IMR-90 (cell line): ENCODE measurements at regions not wholly inside any gene's neighbourhood (a gene's known extent, or its start where the extent isn't known, plus 50 kb on each side); places are given as distances from the start of the nearest gene placed in this dataset.

ENCODE experiments used
- ATAC-seq: fragments of 200-7000 bp; cut with Tn5 transposase; 2 replicates; pipeline ENCODE4 v1.9.1; 2020; ENCODE audit warnings: low read depth, mild to moderate bottlenecking, moderate library complexity
- BruUV-seq: library from RNA; stranded (reverse); fragments of 400-500 nt; replicated peaks from 2 replicates; lab custom pipeline; 2021; lab: Mats Ljungman, UMichigan
- CTCF ChIA-PET: fragments of 300-600 bp; formaldehyde crosslinking; extraction: SDS; loops from one replicate; lab custom pipeline; 2021; ENCODE audit warnings: antibody characterized with exemption; lab: Yijun Ruan, JAX
- POLR2A ChIA-PET: fragments of 300-600 bp; sonication (Branson Sonifier 250); formaldehyde crosslinking; loops from one replicate; lab custom pipeline; 2022; ENCODE audit warnings: antibody characterized with exemption; ENCODE audit not compliant: unreplicated experiment; lab: Charles Lee
- DNase-seq: peaks from one replicate; pipeline ENCODE4 v3.0.0; 2013
- H2AFZ ChIP-seq: replicated peaks from 2 replicates; pipeline ENCODE3; 2013; ENCODE audit warnings: low read length, mild to moderate bottlenecking; ENCODE audit not compliant: poor library complexity
- H2AK5ac ChIP-seq: 2 replicates; pipeline ENCODE4 v1.6.1; 2013; ENCODE audit warnings: low read depth, low read length, inconsistent platforms
- H2AK9ac ChIP-seq: replicated peaks from 2 replicates; pipeline ENCODE3; 2013; ENCODE audit warnings: mild to moderate bottlenecking, low read depth, low read length, moderate library complexity; ENCODE audit not compliant: poor library complexity
- H2BK120ac ChIP-seq: 2 replicates; pipeline ENCODE4 v1.6.1; 2013; ENCODE audit warnings: low read depth, low read length, inconsistent platforms
- H2BK15ac ChIP-seq: 3 replicates; pipeline ENCODE4 v1.6.1; 2013; ENCODE audit warnings: low read depth, low read length, inconsistent platforms
- H2BK20ac ChIP-seq: 2 replicates; pipeline ENCODE4 v1.6.1; 2013; ENCODE audit warnings: low read depth, mild to moderate bottlenecking, inconsistent platforms, low read length, moderate library complexity
- H2BK5ac ChIP-seq: 2 replicates; pipeline ENCODE4 v1.6.1; 2013; ENCODE audit warnings: mild to moderate bottlenecking, low read depth, low read length, inconsistent platforms; ENCODE audit not compliant: poor library complexity, severe bottlenecking
- H3K14ac ChIP-seq: replicated peaks from 2 replicates; pipeline ENCODE4 v1.6.1; 2013; ENCODE audit warnings: low read depth, low read length, inconsistent platforms
- H3K18ac ChIP-seq: 2 replicates; pipeline ENCODE4 v1.6.1; 2013; ENCODE audit warnings: low read depth, low read length, control low read depth
- H3K23ac ChIP-seq: 2 replicates; pipeline ENCODE4 v1.6.1; 2013; ENCODE audit warnings: low read depth, low read length, inconsistent platforms
- H3K27ac ChIP-seq: 2 replicates; pipeline ENCODE4 v1.5.1; 2013; ENCODE audit warnings: mild to moderate bottlenecking, control low read depth, low read length; ENCODE audit not compliant: insufficient read depth
- H3K27me3 ChIP-seq: 2 replicates; pipeline ENCODE4 v1.6.1; 2013; ENCODE audit warnings: low read length; ENCODE audit not compliant: control insufficient read depth, insufficient read depth
- H3K36me3 ChIP-seq: 2 replicates; pipeline ENCODE4 v1.6.1; 2013; ENCODE audit warnings: low read length, mixed read lengths; ENCODE audit not compliant: control insufficient read depth, insufficient read depth
- H3K4ac ChIP-seq: 2 replicates; pipeline ENCODE4 v1.6.1; 2013; ENCODE audit warnings: low read depth, low read length, inconsistent platforms
- H3K4me1 ChIP-seq: 2 replicates; pipeline ENCODE4 v1.6.1; 2013; ENCODE audit warnings: low read length, mixed read lengths; ENCODE audit not compliant: control insufficient read depth, insufficient read depth
- H3K4me2 ChIP-seq: 2 replicates; pipeline ENCODE4 v1.6.1; 2013; ENCODE audit warnings: low read depth, mild to moderate bottlenecking, control low read depth, low read length, moderate library complexity
- H3K4me3 ChIP-seq: 2 replicates; pipeline ENCODE4 v1.5.1; 2013; ENCODE audit warnings: low read depth, mild to moderate bottlenecking, control low read depth, low read length, moderate library complexity; ENCODE audit not compliant: insufficient read depth
- H3K56ac ChIP-seq: 2 replicates; pipeline ENCODE4 v1.6.1; 2013; ENCODE audit warnings: low read length, inconsistent platforms; ENCODE audit not compliant: insufficient read depth; ENCODE audit errors: extremely low read depth
- H3K79me1 ChIP-seq, 2 experiments: 2 replicates each; pipeline ENCODE4 v1.6.1; 2013; ENCODE audit warnings: low read length in 2 of 2, inconsistent platforms in 1 of 2, low read depth in 1 of 2
- H3K9ac ChIP-seq: 2 replicates; pipeline ENCODE4 v1.6.1; 2013; ENCODE audit warnings: low read depth, low read length, control low read depth
- H3K9me1 ChIP-seq: 2 replicates; pipeline ENCODE4 v1.6.1; 2013; ENCODE audit warnings: low read length, inconsistent platforms; ENCODE audit not compliant: insufficient read depth
- H3K9me3 ChIP-seq: 2 replicates; pipeline ENCODE4 v1.6.1; 2013; ENCODE audit warnings: low read length; ENCODE audit not compliant: control insufficient read depth, insufficient read depth
- H4K20me1 ChIP-seq: 2 replicates; pipeline ENCODE4 v1.6.1; 2013; ENCODE audit warnings: low read length, inconsistent platforms; ENCODE audit not compliant: insufficient read depth
- H4K5ac ChIP-seq: 2 replicates; pipeline ENCODE4 v1.6.1; 2013; ENCODE audit warnings: mild to moderate bottlenecking, low read depth, low read length, control low read depth
- H4K8ac ChIP-seq, 2 experiments: 2 replicates each; pipeline ENCODE4 v1.6.1; 2013; ENCODE audit warnings: low read depth in 2 of 2, low read length in 2 of 2, control low read depth in 1 of 2, inconsistent platforms in 1 of 2
- H4K91ac ChIP-seq: 2 replicates; pipeline ENCODE4 v1.6.1; 2013; ENCODE audit warnings: low read depth, low read length, inconsistent platforms; ENCODE audit not compliant: insufficient read depth
- CEBPB ChIP-seq: IDR thresholded peaks from 2 replicates; pipeline ENCODE4 v1.6.1; 2012; ENCODE audit warnings: low read depth, low read length, improper control_type of control experiment
- FOS ChIP-seq: fragments of 150-350 bp; IDR thresholded peaks from 2 replicates; pipeline ENCODE4 v1.6.1; 2016; ENCODE audit warnings: low read depth, low read length
- NFE2L2 ChIP-seq: fragments of 150-350 bp; IDR thresholded peaks from 2 replicates; pipeline ENCODE4 v1.6.1; 2016; ENCODE audit warnings: low read depth, mild to moderate bottlenecking, low read length
- POLR2A ChIP-seq: IDR thresholded peaks from 2 replicates; pipeline ENCODE4 v1.6.1; 2012; ENCODE audit warnings: mild to moderate bottlenecking, low read depth, low read length
- RAD21 ChIP-seq: IDR thresholded peaks from 2 replicates; pipeline ENCODE4 v1.6.1; 2012; ENCODE audit warnings: low read length, improper control_type of control experiment
- RCOR1 ChIP-seq: IDR thresholded peaks from 2 replicates; pipeline ENCODE4 v1.6.1; 2012; ENCODE audit warnings: mild to moderate bottlenecking, low read length, improper control_type of control experiment; ENCODE audit not compliant: insufficient replicate concordance
- WGBS, 2 experiments: methylation state at CpG; one replicate each; pipeline versions ENCODE4 v1.1.5 to v1.1.7; 2013; ENCODE audit warnings: missing lambda C conversion rate in 2 of 2; ENCODE audit not compliant: insufficient read length in 1 of 2; ENCODE audit errors: extremely low coverage in 2 of 2; 5-methylcytosine and 5-hydroxymethylcytosine counted together
- dilution Hi-C: fragments of 300-500 bp; cut with HindIII; formaldehyde crosslinking; loops from one replicate; pipeline ENCODE4 v1.14.3; 2018; ENCODE audit warnings: low sequenced_read_pairs; ENCODE audit not compliant: unreplicated experiment
- in situ Hi-C: fragments of 300-500 bp; cut with MboI; formaldehyde crosslinking; loops from 3 replicates; pipeline ENCODE4 v1.14.3; 2019; ENCODE audit warnings: low sequenced_read_pairs, inconsistent platforms, mixed read lengths
- intact Hi-C: fragments of 100-400 bp; cut with micrococcal nuclease; formaldehyde crosslinking; loops from 2 replicates; pipeline ENCODE4 v1.10.0; 2022
- TF ChIP-seq, protein P1 (sequence below): fragments of 150-350 bp; IDR thresholded peaks from 2 replicates; pipeline ENCODE4 v1.6.1; 2017; ENCODE audit warnings: mild to moderate bottlenecking, antibody characterized with exemption, low read length, low read depth
- TF ChIP-seq, protein P2 (sequence below): fragments of 150-350 bp; IDR thresholded peaks from 2 replicates; pipeline ENCODE4 v1.6.1; 2016; ENCODE audit warnings: low read depth, mild to moderate bottlenecking, low read length, moderate library complexity, borderline replicate concordance

DNA sequence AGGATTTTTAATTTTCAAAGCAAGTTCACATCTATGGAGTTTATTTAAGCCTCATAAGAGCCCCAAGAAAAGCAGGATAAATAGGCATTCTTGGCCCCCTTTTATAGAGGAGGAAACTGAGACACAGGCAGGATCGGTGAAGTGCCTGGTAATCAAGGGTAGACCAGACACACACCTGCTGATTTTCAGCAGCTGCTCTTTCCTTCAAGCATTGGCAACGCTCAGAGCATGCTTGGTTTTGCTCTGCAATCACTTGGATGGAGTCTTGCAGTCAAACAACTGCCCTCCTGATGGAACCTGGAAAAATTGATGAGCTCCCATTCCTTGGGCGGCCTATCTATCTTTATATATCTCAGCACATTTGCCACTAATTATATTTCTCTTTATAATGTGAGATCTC lies 478.9 kb upstream of the CAMK1G start:
- H3K9me1 ChIP-seq, result no peaks in the 10 kb centered on the region

More for the DNA sequence above, 478.9 kb upstream of the CAMK1G start:
- TF ChIP-seq, protein P1, sequence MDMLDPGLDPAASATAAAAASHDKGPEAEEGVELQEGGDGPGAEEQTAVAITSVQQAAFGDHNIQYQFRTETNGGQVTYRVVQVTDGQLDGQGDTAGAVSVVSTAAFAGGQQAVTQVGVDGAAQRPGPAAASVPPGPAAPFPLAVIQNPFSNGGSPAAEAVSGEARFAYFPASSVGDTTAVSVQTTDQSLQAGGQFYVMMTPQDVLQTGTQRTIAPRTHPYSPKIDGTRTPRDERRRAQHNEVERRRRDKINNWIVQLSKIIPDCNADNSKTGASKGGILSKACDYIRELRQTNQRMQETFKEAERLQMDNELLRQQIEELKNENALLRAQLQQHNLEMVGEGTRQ, result no peak
- TF ChIP-seq POLR2A (no peak), NFE2L2 (no peak), FOS (no peak), RAD21 (no peak), RCOR1 (no peak), CEBPB (no peak)
- TF ChIP-seq, protein P2, sequence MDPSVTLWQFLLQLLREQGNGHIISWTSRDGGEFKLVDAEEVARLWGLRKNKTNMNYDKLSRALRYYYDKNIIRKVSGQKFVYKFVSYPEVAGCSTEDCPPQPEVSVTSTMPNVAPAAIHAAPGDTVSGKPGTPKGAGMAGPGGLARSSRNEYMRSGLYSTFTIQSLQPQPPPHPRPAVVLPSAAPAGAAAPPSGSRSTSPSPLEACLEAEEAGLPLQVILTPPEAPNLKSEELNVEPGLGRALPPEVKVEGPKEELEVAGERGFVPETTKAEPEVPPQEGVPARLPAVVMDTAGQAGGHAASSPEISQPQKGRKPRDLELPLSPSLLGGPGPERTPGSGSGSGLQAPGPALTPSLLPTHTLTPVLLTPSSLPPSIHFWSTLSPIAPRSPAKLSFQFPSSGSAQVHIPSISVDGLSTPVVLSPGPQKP, result no peak
- ATAC-seq, result no peak
- POLR2A ChIA-PET, result no interaction called here
- 10% methylated on average over 2 of the region's 3 CpGs; no CpG with 5 or more reads in 1 of the 2 experiments for WGBS, 2 experiments
- Histone ChIP-seq H3K18ac (no peak overlapping the region), H3K9me3 (peaks cover 2% of the 10 kb centered on the region; the same call in 1 of the 2 replicates), H3K79me1 (no peaks in the 10 kb centered on the region), H3K4me2 (no peak overlapping the region), H4K20me1 (no peaks in the 10 kb centered on the region), H2BK20ac (no peak overlapping the region), H4K8ac (no peak overlapping the region), H3K4ac (no peak overlapping the region), H2AK9ac (no peak overlapping the region), H4K91ac (no peak overlapping the region), H3K27ac (no peak overlapping the region), H3K36me3 (no peaks in the 10 kb centered on the region), H2BK5ac (no peak overlapping the region), H2BK120ac (no peak overlapping the region), H3K14ac (no peak overlapping the region), H3K56ac (no peak overlapping the region), H2AFZ (no peak overlapping the region), H3K9ac (no peak overlapping the region), H3K23ac (no peak overlapping the region), H2AK5ac (no peak overlapping the region), H3K27me3 (no peaks in the 10 kb centered on the region), H3K4me3 (no peak overlapping the region), H4K5ac (no peak overlapping the region), H2BK15ac (no peak overlapping the region), H3K4me1 (no peaks in the 10 kb centered on the region)
- in situ Hi-C loops, result no loop called here
- intact Hi-C loops, result no loop called here
- dilution Hi-C loops, result no loop called here
- CTCF ChIA-PET, result no interaction called here
- DNase-seq, result no peak
- no TSS peak for BruUV-seq
